Panc1 (cell line): ENCODE measurements at regions not wholly inside any gene's neighbourhood (a gene's known extent, or its start where the extent isn't known, plus 50 kb on each side); places are given as distances from the start of the nearest gene placed in this dataset.
"Not testable (repeated sequence)": the region's sequence is repeated elsewhere in the genome, so short reads cannot be mapped to it uniquely, and the experiment has no call there.

Source experiments
- ATAC-seq: fragments of 200-7000 bp; cut with Tn5 transposase; 2 replicates; pipeline ENCODE4 v1.9.1; 2020; ENCODE audit warnings: mild to moderate bottlenecking, moderate library complexity
- BruUV-seq: library from RNA; stranded (reverse); fragments of 400-500 nt; replicated peaks from 2 replicates; lab custom pipeline; 2021; lab: Mats Ljungman, UMichigan
- CTCF ChIA-PET: fragments of 300-600 bp; sonication (Branson Sonifier 250); formaldehyde crosslinking; loops from one replicate; lab custom pipeline; 2022; ENCODE audit warnings: antibody characterized with exemption; lab: Charles Lee
- POLR2A ChIA-PET: fragments of 300-600 bp; sonication (Branson Sonifier 250); formaldehyde crosslinking; loops from one replicate; lab custom pipeline; 2022; ENCODE audit warnings: antibody characterized with exemption; lab: Charles Lee
- DNase-seq: peaks from one replicate; pipeline ENCODE4 v3.0.0-alpha.2; 2010; ENCODE audit warnings: low read depth, low spot score
- H3K27ac ChIP-seq: 2 replicates; pipeline ENCODE4 v1.5.1; 2011; ENCODE audit warnings: mild to moderate bottlenecking, low read length, inconsistent platforms
- H3K27me3 ChIP-seq: fragments of 200-500 bp; sonication (Bioruptor generic); 2 replicates; pipeline ENCODE4 v1.6.0; 2014; ENCODE audit warnings: low read length, inconsistent platforms; ENCODE audit not compliant: control insufficient read depth, insufficient read depth
- H3K36me3 ChIP-seq: fragments of 200-500 bp; sonication (Bioruptor generic); 2 replicates; pipeline ENCODE4 v1.5.1; 2014; ENCODE audit warnings: inconsistent platforms, mild to moderate bottlenecking, low read length, moderate library complexity; ENCODE audit not compliant: control insufficient read depth, insufficient read depth
- H3K4me1 ChIP-seq: 2 replicates; pipeline ENCODE4 v1.5.1; 2011; ENCODE audit warnings: inconsistent platforms, mild to moderate bottlenecking, low read length, moderate library complexity; ENCODE audit not compliant: control insufficient read depth, insufficient read depth
- H3K4me3 ChIP-seq, 2 experiments: 2 replicates each; pipeline ENCODE4 v1.5.1; 2011 to 2012; ENCODE audit warnings: low read depth in 2 of 2, low read length in 2 of 2, mild to moderate bottlenecking in 2 of 2, inconsistent platforms in 1 of 2, moderate library complexity in 1 of 2
- H3K9me3 ChIP-seq: fragments of 200-500 bp; sonication (Bioruptor generic); 2 replicates; pipeline ENCODE4 v1.5.1; 2014; ENCODE audit warnings: low read depth, mild to moderate bottlenecking, inconsistent platforms, low read length, moderate library complexity; ENCODE audit not compliant: control insufficient read depth, insufficient read depth
- CTCF ChIP-seq: fragments of 450-650 bp; IDR thresholded peaks from 2 replicates; pipeline ENCODE4 v1.5.1; 2017; ENCODE audit warnings: mild to moderate bottlenecking
- POLR2AphosphoS5 ChIP-seq: IDR thresholded peaks from 2 replicates; pipeline ENCODE4 v1.6.1; 2012; ENCODE audit warnings: mild to moderate bottlenecking, low read depth, low read length, moderate library complexity
- REST ChIP-seq, 2 experiments: IDR thresholded peaks; 2 replicates each; pipeline ENCODE4 v1.6.1; 2011 to 2012; ENCODE audit warnings: low read depth in 2 of 2, control low read depth in 1 of 2, low read length in 1 of 2, mild to moderate bottlenecking in 1 of 2, moderate library complexity in 1 of 2; ENCODE audit not compliant: insufficient read depth in 1 of 2
- SIN3A ChIP-seq: IDR thresholded peaks from 2 replicates; pipeline ENCODE4 v1.6.1; 2012; ENCODE audit warnings: low read depth, mild to moderate bottlenecking, low read length, moderate library complexity, borderline replicate concordance; ENCODE audit not compliant: insufficient read depth
- TCF7L2 ChIP-seq: IDR thresholded peaks from 2 replicates; pipeline ENCODE4 v1.6.1; 2011; ENCODE audit warnings: mild to moderate bottlenecking, low read depth, low read length, inconsistent platforms
- in situ Hi-C: cut with HindIII; loops from 2 replicates; pipeline ENCODE4 v1.10.0; 2016; ENCODE audit warnings: low sequenced_read_pairs, low pct_unique_long_range_greater_than_20kb
- intact Hi-C: fragments of 100-400 bp; cut with micrococcal nuclease; formaldehyde crosslinking; loops from one replicate; pipeline ENCODE4 v1.10.0; 2022; ENCODE audit not compliant: unreplicated experiment

GRCh38 chr10:125592897-125593296 lies 90.1 kb downstream of the TEX36 start:
- Histone ChIP-seq H3K27ac (no peak overlapping the region), H3K9me3 (peaks cover 4% of the 10 kb centered on the region; the same call in 1 of the 2 replicates), H3K4me1 (no peaks in the 10 kb centered on the region), H3K36me3 (no peaks in the 10 kb centered on the region), H3K27me3 (0 out of 2 replicates have a peak, but pooled peaks cover 2% of the 10 kb centered on the region), H3K4me3 (no peak overlapping the region)
- no peak for ATAC-seq
- BruUV-seq, result no TSS peak
- no peak for DNase-seq
- intact Hi-C loops (no loop called here), in situ Hi-C loops (no loop called here)
- CTCF ChIA-PET, result no interaction called here
- POLR2A ChIA-PET, result no interaction called here
- TF ChIP-seq REST (IDR thresholded peaks at IDR 0.05; ENCODE audit: insufficient read depth in 1 of 2, low read depth in 2 of 2, low read length in 1 of 2) (no peak), SIN3A (no peak), TCF7L2 (no peak), CTCF (no peak), POLR2AphosphoS5 (no peak)

GRCh38 chr10:125591886-125592285 lies 91.1 kb downstream of the TEX36 start:
- TF ChIP-seq REST (IDR thresholded peaks at IDR 0.05; ENCODE audit: insufficient read depth in 1 of 2, low read depth in 2 of 2, low read length in 1 of 2) (no peak), POLR2AphosphoS5 (no peak), CTCF (no peak), TCF7L2 (no peak), SIN3A (no peak)
- ATAC-seq, result no peak
- DNase-seq, result no peak
- no TSS peak for BruUV-seq
- intact Hi-C loops, result no loop called here
- Histone ChIP-seq H3K9me3 (peaks cover 4% of the 10 kb centered on the region; the same call in 1 of the 2 replicates), H3K4me1 (no peaks in the 10 kb centered on the region), H3K27me3 (0 out of 2 replicates have a peak, but pooled peaks cover 2% of the 10 kb centered on the region), H3K36me3 (no peaks in the 10 kb centered on the region), H3K4me3 (no peak overlapping the region), H3K27ac (no peak overlapping the region)
- ChIA-PET POLR2A (no interaction called here), CTCF (no interaction called here)
- in situ Hi-C loops, result no loop called here

- H3K27ac ChIP-seq, DNase-seq, CTCF ChIA-PET, BruUV-seq, H3K27me3 ChIP-seq, POLR2A ChIA-PET, in situ Hi-C loops, H3K4me3 ChIP-seq, ATAC-seq, H3K9me3 ChIP-seq, H3K4me1 ChIP-seq, H3K36me3 ChIP-seq, intact Hi-C loops: not testable (repeated sequence)
Observed at GRCh38 chr10:125588738-125589137, 94.2 kb downstream of the TEX36 start.
